GM21723 (cell line): ENCODE measurements at regions not wholly inside any gene's neighbourhood (a gene's known extent, or its start where the extent isn't known, plus 50 kb on each side); places are given as distances from the start of the nearest gene placed in this dataset.
"Not testable (repeated sequence)": the region's sequence is repeated elsewhere in the genome, so short reads cannot be mapped to it uniquely, and the experiment has no call there.

Experiments used
- ATAC-seq: cut with Tn5 transposase; IDR thresholded peaks from one replicate; pipeline ENCODE4 v1.9.1; 2021; ENCODE audit warnings: mild to moderate bottlenecking, moderate library complexity; ENCODE audit not compliant: unreplicated experiment

GRCh38 chr6:63440594-63440993, 120.8 kb upstream of the LGSN start:
- no peak for ATAC-seq

- ATAC-seq = no peak
Measured at GRCh38 chr6:63441266-63441956, 121.6 kb upstream of the LGSN start.

- ATAC-seq = no peak
Measured at GRCh38 chr6:63442870-63443269, 123.1 kb upstream of the LGSN start.

GRCh38 chr6:63444768-63445167, 125.0 kb upstream of the LGSN start:
- no peak for ATAC-seq

- no peak for ATAC-seq
Measured at GRCh38 chr6:63446405-63446804, 125.9 kb upstream of the LOC128125822 start.

- no peak for ATAC-seq
Measured at GRCh38 chr6:63447134-63447533, 125.1 kb upstream of the LOC128125822 start.

- no peak for ATAC-seq
Measured at GRCh38 chr6:63448229-63448628, 124.1 kb upstream of the LOC128125822 start.

GRCh38 chr6:63449714-63450113, 122.6 kb upstream of the LOC128125822 start:
- no peak for ATAC-seq

GRCh38 chr6:63451238-63451637, 121.0 kb upstream of the LOC128125822 start:
- no peak for ATAC-seq

- ATAC-seq = no peak
Measured at GRCh38 chr6:63452125-63452524, 120.2 kb upstream of the LOC128125822 start.

- ATAC-seq = no peak
Measured at GRCh38 chr6:63456734-63457133, 115.5 kb upstream of the LOC128125822 start.

GRCh38 chr6:63458480-63459115, 113.7 kb upstream of the LOC128125822 start:
- ATAC-seq = no peak

GRCh38 chr6:63459814-63460213, 112.5 kb upstream of the LOC128125822 start:
- ATAC-seq = no peak

- ATAC-seq = no peak
Measured at GRCh38 chr6:63460971-63461370, 111.3 kb upstream of the LOC128125822 start.

- ATAC-seq = no peak
Measured at GRCh38 chr6:63464060-63464459, 108.2 kb upstream of the LOC128125822 start.

GRCh38 chr6:63465750-63466149, 106.5 kb upstream of the LOC128125822 start:
- ATAC-seq = no peak

- ATAC-seq = no peak
Measured at GRCh38 chr6:63466242-63466733, 106.0 kb upstream of the LOC128125822 start.

GRCh38 chr6:63467247-63467954, 104.9 kb upstream of the LOC128125822 start:
- ATAC-seq = no peak

- not testable (repeated sequence) for ATAC-seq
Measured at GRCh38 chr6:63471145-63471544, 101.1 kb upstream of the LOC128125822 start.

- no peak for ATAC-seq
Measured at GRCh38 chr6:63471654-63472053, 100.6 kb upstream of the LOC128125822 start.

GRCh38 chr6:63475707-63476106, 96.6 kb upstream of the LOC128125822 start:
- ATAC-seq = no peak

- ATAC-seq = no peak
Measured at GRCh38 chr6:63476302-63476701, 96.0 kb upstream of the LOC128125822 start.
